NOMO-1 treated with dmso at 0.1 percent for 144 hours (cell line): ENCODE measurements at regions not wholly inside any gene's neighbourhood (a gene's known extent, or its start where the extent isn't known, plus 50 kb on each side); places are given as distances from the start of the nearest gene placed in this dataset.

ENCODE experiments used
- DNase-seq: peaks from one replicate; lab custom pipeline; 2025; ENCODE audit not compliant: unreplicated experiment; lab: John Stamatoyannopoulos, UW

- DNase-seq, result no peak
Observed at GRCh38 chr6:105622226-105622625, 219.3 kb upstream of the PREP start.

GRCh38 chr6:105621564-105622175 lies 218.8 kb upstream of the PREP start:
- no peak for DNase-seq

GRCh38 chr6:105620878-105621277 lies 218.0 kb upstream of the PREP start:
- DNase-seq, result no peak

- no peak for DNase-seq
Observed at GRCh38 chr6:105619971-105620741, 217.3 kb upstream of the PREP start.

GRCh38 chr6:105618247-105618646 lies 215.4 kb upstream of the PREP start:
- no peak for DNase-seq

- DNase-seq, result no peak
Observed at GRCh38 chr6:105616521-105616920, 213.6 kb upstream of the PREP start.

- no peak for DNase-seq
Observed at GRCh38 chr6:105611606-105612005, 208.7 kb upstream of the PREP start.

GRCh38 chr6:105609375-105609991 lies 206.6 kb upstream of the PREP start:
- no peak for DNase-seq

GRCh38 chr6:105608711-105609374 lies 206.0 kb upstream of the PREP start:
- no peak for DNase-seq

GRCh38 chr6:105607636-105608621 lies 205.0 kb upstream of the PREP start:
- no peak for DNase-seq

GRCh38 chr6:105606831-105607463 lies 204.1 kb upstream of the PREP start:
- no peak for DNase-seq

- no peak for DNase-seq
Observed at GRCh38 chr6:105604587-105604884, 201.7 kb upstream of the PREP start.

- no peak for DNase-seq
Observed at GRCh38 chr6:105603788-105604586, 201.1 kb upstream of the PREP start.

GRCh38 chr6:105601541-105602236 lies 198.8 kb upstream of the PREP start:
- peak; percentile 81 for DNase-seq

GRCh38 chr6:105600336-105601260 lies 197.7 kb upstream of the PREP start:
- no peak for DNase-seq

GRCh38 chr6:105598264-105598663 lies 195.4 kb upstream of the PREP start:
- DNase-seq, result no peak

- DNase-seq, result no peak
Observed at GRCh38 chr6:105596284-105596755, 193.4 kb upstream of the PREP start.

GRCh38 chr6:105595829-105596228 lies 192.9 kb upstream of the PREP start:
- no peak for DNase-seq
